ENCODE measurements at regions not wholly inside any gene's neighbourhood (a gene's known extent, or its start where the extent isn't known, plus 50 kb on each side); places are given as distances from the start of the nearest gene placed in this dataset.
A peak's percentile ranks its signal among the peaks of the same experiment; 100 is the strongest.

GRCh38 chr7:36092221-36092771 lies 60.8 kb upstream of the EEPD1 start:
- intact Hi-C loops (cut with DNase I; ENCODE audit: low total_unique reads), result no loop called here

GRCh38 chr7:36096460-36097095 lies 56.5 kb upstream of the EEPD1 start:
- intact Hi-C loops (cut with DNase I; ENCODE audit: low total_unique reads), result no loop called here
- no peaks in the 10 kb centered on the region for H3K36me3 ChIP-seq
- peaks cover 0 to 6% (median under 1%) of the 10 kb centered on the region in 4 donors for H3K4me1 ChIP-seq
- H3K4me3 ChIP-seq, result no peak overlapping the region
- TF ChIP-seq POLR2A (IDR thresholded peaks at IDR 0.05), result no peak
- TF ChIP-seq CTCF (IDR thresholded peaks at IDR 0.05), result peak in 1 of 7 experiments; percentile 6
- 78 to 80% (median 78%) methylated on average over 6 of the region's 6 CpGs for WGBS, 5 donors
- H3K27me3 ChIP-seq, result no peaks in the 10 kb centered on the region
- H3K9me3 ChIP-seq, result no peaks in the 10 kb centered on the region
- H3K27ac ChIP-seq, result no peak overlapping the region
- no peak for DNase-seq

More at GRCh38 chr7:36092221-36092771, 60.8 kb upstream of the EEPD1 start:
- Histone ChIP-seq H3K4me3 (no peak overlapping the region), H3K4me1 (peaks cover 0 to 12% (median 3%) of the 10 kb centered on the region in 4 donors), H3K27me3 (no peaks in the 10 kb centered on the region), H3K36me3 (no peaks in the 10 kb centered on the region), H3K9me3 (no peaks in the 10 kb centered on the region), H3K27ac (peak overlapping the region; percentile 63 to 82 (median 73))
- peak; percentile 79 to 80 for DNase-seq
- no peak for TF ChIP-seq CTCF (IDR thresholded peaks at IDR 0.05)
- TF ChIP-seq POLR2AphosphoS5 (IDR thresholded peaks at IDR 0.05), result peak in 2 of 3 donors; percentile 45 to 64
- 27 to 65% (median 39%) methylated on average over 11 of the region's 11 CpGs for WGBS, 5 donors

GRCh38 chr7:36098096-36098495 lies 55.0 kb upstream of the EEPD1 start:
- DNase-seq, result no peak
- H3K4me1 ChIP-seq, result no peaks in the 10 kb centered on the region
- no peaks in the 10 kb centered on the region for H3K9me3 ChIP-seq
- intact Hi-C loops (cut with DNase I; ENCODE audit: low total_unique reads), result no loop called here
- no peaks in the 10 kb centered on the region for H3K36me3 ChIP-seq
- H3K27ac ChIP-seq, result no peak overlapping the region
- H3K4me3 ChIP-seq, result no peak overlapping the region
- TF ChIP-seq CTCF (IDR thresholded peaks at IDR 0.05), result no peak
- no peak for TF ChIP-seq EP300 (IDR thresholded peaks at IDR 0.05)
- no peaks in the 10 kb centered on the region for H3K27me3 ChIP-seq

GRCh38 chr7:36100226-36100625 lies 52.8 kb upstream of the EEPD1 start:
- intact Hi-C loops (cut with DNase I; ENCODE audit: low total_unique reads), result no loop called here
- no peaks in the 10 kb centered on the region for H3K27me3 ChIP-seq
- no peaks in the 10 kb centered on the region for H3K36me3 ChIP-seq
- TF ChIP-seq CTCF (IDR thresholded peaks at IDR 0.05) (no peak), POLR2AphosphoS5 (IDR thresholded peaks at IDR 0.05) (no peak), POLR2A (IDR thresholded peaks at IDR 0.05) (no peak), EP300 (IDR thresholded peaks at IDR 0.05) (no peak)
- H3K4me1 ChIP-seq, result no peaks in the 10 kb centered on the region
- no peak overlapping the region for H3K27ac ChIP-seq
- H3K4me3 ChIP-seq, result no peak overlapping the region
- 39 to 83% (median 41%) methylated on average over 2 of the region's 2 CpGs for WGBS, 5 donors
- DNase-seq, result no peak
- H3K9me3 ChIP-seq, result no peaks in the 10 kb centered on the region

Measured in stomach (tissue), 8 donors.